ENCODE measurements at regions not wholly inside any gene's neighbourhood (a gene's known extent, or its start where the extent isn't known, plus 50 kb on each side); places are given as distances from the start of the nearest gene placed in this dataset.

GRCh38 chr17:33686171-33686570 lies 393.1 kb upstream of the ASIC2 start:
- TF ChIP-seq, protein P1, sequence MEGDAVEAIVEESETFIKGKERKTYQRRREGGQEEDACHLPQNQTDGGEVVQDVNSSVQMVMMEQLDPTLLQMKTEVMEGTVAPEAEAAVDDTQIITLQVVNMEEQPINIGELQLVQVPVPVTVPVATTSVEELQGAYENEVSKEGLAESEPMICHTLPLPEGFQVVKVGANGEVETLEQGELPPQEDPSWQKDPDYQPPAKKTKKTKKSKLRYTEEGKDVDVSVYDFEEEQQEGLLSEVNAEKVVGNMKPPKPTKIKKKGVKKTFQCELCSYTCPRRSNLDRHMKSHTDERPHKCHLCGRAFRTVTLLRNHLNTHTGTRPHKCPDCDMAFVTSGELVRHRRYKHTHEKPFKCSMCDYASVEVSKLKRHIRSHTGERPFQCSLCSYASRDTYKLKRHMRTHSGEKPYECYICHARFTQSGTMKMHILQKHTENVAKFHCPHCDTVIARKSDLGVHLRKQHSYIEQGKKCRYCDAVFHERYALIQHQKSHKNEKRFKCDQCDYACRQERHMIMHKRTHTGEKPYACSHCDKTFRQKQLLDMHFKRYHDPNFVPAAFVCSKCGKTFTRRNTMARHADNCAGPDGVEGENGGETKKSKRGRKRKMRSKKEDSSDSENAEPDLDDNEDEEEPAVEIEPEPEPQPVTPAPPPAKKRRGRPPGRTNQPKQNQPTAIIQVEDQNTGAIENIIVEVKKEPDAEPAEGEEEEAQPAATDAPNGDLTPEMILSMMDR (IDR thresholded peaks at IDR 0.05; ENCODE audit: extremely low read depth, low read depth, low read length), result no peak
- H3K9me3 ChIP-seq (ENCODE audit: low read depth, low read length), result no peaks in the 10 kb centered on the region
- no peak overlapping the region for H2AFZ ChIP-seq (ENCODE audit: low read length)

DNA sequence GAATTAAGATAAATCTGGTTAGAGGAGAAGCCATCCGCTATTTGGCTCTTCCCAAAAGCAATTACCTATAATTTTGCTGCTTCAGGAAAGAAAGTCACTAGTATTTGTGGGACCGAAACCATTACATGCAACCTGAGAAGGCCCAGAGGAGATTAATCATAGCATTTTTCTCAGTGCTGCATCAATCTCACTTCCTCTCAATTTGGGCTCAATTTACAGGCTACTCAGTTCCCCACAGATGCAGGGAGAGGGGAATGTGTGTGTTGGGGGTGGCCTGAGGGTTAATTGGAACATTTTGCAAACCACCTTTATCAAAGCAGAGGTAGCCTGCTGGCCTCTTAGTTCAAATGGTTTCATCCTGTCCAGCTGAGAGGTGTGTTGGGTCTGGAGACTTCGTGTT lies 394.7 kb upstream of the ASIC2 start:
- TF ChIP-seq, protein P1 (IDR thresholded peaks at IDR 0.05; ENCODE audit: extremely low read depth, low read depth, low read length), result no peak
- Histone ChIP-seq H3K27ac (ENCODE audit: low read depth, low read length) (no peak overlapping the region), H3K79me2 (ENCODE audit: insufficient read depth, low read length) (no peaks in the 10 kb centered on the region), H3K9me3 (ENCODE audit: low read depth, low read length) (no peaks in the 10 kb centered on the region), H3K27me3 (ENCODE audit: insufficient read depth, low read length) (no peaks in the 10 kb centered on the region), H3K4me3 (ENCODE audit: insufficient read depth, low read length) (no peak overlapping the region), H4K20me1 (ENCODE audit: insufficient read depth, low read length) (no peaks in the 10 kb centered on the region), H3K36me3 (ENCODE audit: insufficient read depth, low read length) (no peaks in the 10 kb centered on the region), H3K4me1 (ENCODE audit: insufficient read depth, low read length) (no peaks in the 10 kb centered on the region), H3K4me2 (ENCODE audit: insufficient read depth, low read length) (no peak overlapping the region), H2AFZ (ENCODE audit: low read length) (no peak overlapping the region)
- DNase-seq (ENCODE audit: insufficient read length, low spot score, missing footprints), result no peak

More at GRCh38 chr17:33686171-33686570, 393.1 kb upstream of the ASIC2 start:
- no peaks in the 10 kb centered on the region for H3K36me3 ChIP-seq (ENCODE audit: insufficient read depth, low read length)
- no peak for DNase-seq (ENCODE audit: insufficient read length, low spot score, missing footprints)
- H3K4me1 ChIP-seq (ENCODE audit: insufficient read depth, low read length), result no peaks in the 10 kb centered on the region
- H4K20me1 ChIP-seq (ENCODE audit: insufficient read depth, low read length), result no peaks in the 10 kb centered on the region
- H3K27ac ChIP-seq (ENCODE audit: low read depth, low read length), result no peak overlapping the region
- H3K79me2 ChIP-seq (ENCODE audit: insufficient read depth, low read length), result no peaks in the 10 kb centered on the region
- H3K27me3 ChIP-seq (ENCODE audit: insufficient read depth, low read length), result no peaks in the 10 kb centered on the region
- no peak overlapping the region for H3K4me2 ChIP-seq (ENCODE audit: insufficient read depth, low read length)
- H3K4me3 ChIP-seq (ENCODE audit: insufficient read depth, low read length), result no peak overlapping the region

DNA sequence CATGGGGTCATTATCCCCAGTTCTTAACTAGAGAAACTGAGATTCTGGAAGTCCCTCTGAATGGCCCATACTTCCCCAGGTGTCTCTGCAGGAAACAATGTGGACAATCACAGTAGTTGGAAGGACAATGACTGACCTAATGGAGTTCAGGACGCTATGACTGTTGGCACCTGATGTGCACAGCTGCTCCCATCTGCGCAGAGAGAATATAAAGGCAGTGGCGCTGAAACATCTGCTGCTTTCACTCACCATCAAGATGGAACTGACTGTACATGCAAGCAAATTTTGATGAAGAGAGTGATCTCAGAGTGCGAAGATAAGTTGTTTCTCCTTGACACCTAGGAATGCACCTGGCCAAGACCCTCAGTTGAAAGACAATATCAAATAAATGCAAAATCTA lies 395.7 kb upstream of the ASIC2 start:
- Histone ChIP-seq H3K79me2 (ENCODE audit: insufficient read depth, low read length) (no peaks in the 10 kb centered on the region), H3K4me2 (ENCODE audit: insufficient read depth, low read length) (no peak overlapping the region), H4K20me1 (ENCODE audit: insufficient read depth, low read length) (no peaks in the 10 kb centered on the region), H3K4me3 (ENCODE audit: insufficient read depth, low read length) (no peak overlapping the region), H3K36me3 (ENCODE audit: insufficient read depth, low read length) (no peaks in the 10 kb centered on the region), H2AFZ (ENCODE audit: low read length) (no peak overlapping the region), H3K4me1 (ENCODE audit: insufficient read depth, low read length) (no peaks in the 10 kb centered on the region), H3K27ac (ENCODE audit: low read depth, low read length) (no peak overlapping the region), H3K27me3 (ENCODE audit: insufficient read depth, low read length) (no peaks in the 10 kb centered on the region), H3K9me3 (ENCODE audit: low read depth, low read length) (no peaks in the 10 kb centered on the region)
- DNase-seq (ENCODE audit: insufficient read length, low spot score, missing footprints), result no peak
- TF ChIP-seq, protein P1 (IDR thresholded peaks at IDR 0.05; ENCODE audit: extremely low read depth, low read depth, low read length), result no peak

DNA sequence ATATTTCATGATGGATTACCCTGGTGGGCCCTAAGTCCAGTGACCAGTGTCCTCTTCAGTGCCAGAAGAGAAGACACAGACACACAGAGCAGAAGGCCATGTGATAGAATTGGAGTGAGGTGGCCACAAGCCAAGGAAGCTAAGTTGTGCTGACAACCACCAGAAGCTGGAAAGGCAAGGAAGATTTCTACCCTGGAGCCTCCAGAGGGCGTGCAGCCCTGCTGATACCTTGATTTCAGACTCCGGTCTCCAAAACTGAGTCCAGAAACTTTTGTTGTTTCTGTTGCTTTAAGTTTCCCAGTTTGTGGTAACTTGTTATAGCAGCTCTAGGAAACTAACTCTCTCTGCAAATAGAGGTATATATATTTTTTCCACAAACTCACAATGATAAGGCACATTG lies 396.6 kb upstream of the ASIC2 start:
- Histone ChIP-seq H3K79me2 (ENCODE audit: insufficient read depth, low read length) (no peaks in the 10 kb centered on the region), H3K9me3 (ENCODE audit: low read depth, low read length) (no peaks in the 10 kb centered on the region), H3K27me3 (ENCODE audit: insufficient read depth, low read length) (no peaks in the 10 kb centered on the region), H3K27ac (ENCODE audit: low read depth, low read length) (no peak overlapping the region), H3K36me3 (ENCODE audit: insufficient read depth, low read length) (no peaks in the 10 kb centered on the region), H3K4me3 (ENCODE audit: insufficient read depth, low read length) (no peak overlapping the region), H3K4me2 (ENCODE audit: insufficient read depth, low read length) (no peak overlapping the region), H2AFZ (ENCODE audit: low read length) (no peak overlapping the region), H3K4me1 (ENCODE audit: insufficient read depth, low read length) (no peaks in the 10 kb centered on the region), H4K20me1 (ENCODE audit: insufficient read depth, low read length) (no peaks in the 10 kb centered on the region)
- DNase-seq (ENCODE audit: insufficient read length, low spot score, missing footprints), result no peak
- TF ChIP-seq, protein P1 (IDR thresholded peaks at IDR 0.05; ENCODE audit: extremely low read depth, low read depth, low read length), result no peak
